Right lobe of liver (tissue), 6 donors: ENCODE measurements at regions not wholly inside any gene's neighbourhood (a gene's known extent, or its start where the extent isn't known, plus 50 kb on each side); places are given as distances from the start of the nearest gene placed in this dataset.

Experiments
- ATAC-seq, 4 donors: fragments of 200-7000 bp; cut with Tn5 transposase; one replicate each; pipeline ENCODE4 v1.9.1; 2020; ENCODE audit warnings: mild to moderate bottlenecking in 4 of 4, moderate library complexity in 4 of 4
- DNase-seq, 3 donors: peaks; one replicate each; pipeline ENCODE4 v3.0.0-alpha.2; 2020
- H3K27ac ChIP-seq, 3 donors: fragments of 200-600 bp; one replicate each; pipeline ENCODE4 v1.8.0; 2022
- H3K27me3 ChIP-seq, 2 donors: fragments of 200-600 bp; one replicate each; pipeline ENCODE4 v1.8.0; 2022
- H3K36me3 ChIP-seq, 4 donors: fragments of 200-600 bp; sonication (generic) in 1 of 4; one replicate each; pipeline versions ENCODE4 v1.5.1 to v1.8.0; 2017 to 2022; ENCODE audit warnings: control low read depth in 1 of 4
- H3K4me1 ChIP-seq, 4 donors: fragments of 200-600 bp; sonication (generic) in 1 of 4; one replicate each; pipeline versions ENCODE4 v1.5.1 to v1.8.0; 2017 to 2022; ENCODE audit warnings: control low read depth in 1 of 4
- H3K4me3 ChIP-seq, 3 donors: fragments of 200-600 bp; one replicate each; pipeline ENCODE4 v1.8.0; 2022
- H3K9me3 ChIP-seq, 4 donors: fragments of 200-600 bp; sonication (generic) in 1 of 4; one replicate each; pipeline versions ENCODE4 v1.5.1 to v1.8.0; 2017 to 2022; ENCODE audit warnings: control low read depth in 1 of 4
- CTCF ChIP-seq, 4 donors: fragments of 200-600 bp in 3 of 4; fragments of 450-650 bp in 1 of 4; IDR thresholded peaks; one replicate each; pipeline versions ENCODE4 v1.5.1 to v1.8.0; 2016 to 2022; ENCODE audit warnings: antibody characterized with exemption in 4 of 4, mild to moderate bottlenecking in 2 of 4
- POLR2A ChIP-seq: fragments of 450-650 bp; IDR thresholded peaks from one replicate; pipeline ENCODE4 v1.6.1; 2017; ENCODE audit warnings: antibody characterized with exemption, mild to moderate bottlenecking
- WGBS: methylation state at CpG from one replicate; pipeline ENCODE4 v1.1.6; 2018; ENCODE audit warnings: low coverage, low lambda C conversion rate; ENCODE audit not compliant: insufficient coverage; ENCODE audit errors: missing lambda C conversion rate; 5-methylcytosine and 5-hydroxymethylcytosine counted together
- intact Hi-C, 2 donors: fragments of 100-400 bp; cut with DNase I; formaldehyde crosslinking; loops; one replicate each; pipeline versions ENCODE4 v1.11.2 to v1.14.1; 2022
- donor health status: DM: no; HTN: yes; CAD: no.
- donor health status: DM: no; HTN: no; CAD: no.
- donor health status: DM: no; HTN: no; CAD: no.
- donor health status: DM: no; HTN: yes; CAD: no.
- donor health status: DM: no; HTN: yes; CAD: no.

GRCh38 chr9:88737876-88738275, 202.9 kb downstream of the NXNL2 start:
- Histone ChIP-seq H3K4me3 (no peak overlapping the region), H3K9me3 (peaks cover 0 to 3% (median 0%) of the 10 kb centered on the region in 4 donors), H3K36me3 (no peaks in the 10 kb centered on the region), H3K27ac (no peak overlapping the region), H3K4me1 (no peaks in the 10 kb centered on the region), H3K27me3 (no peaks in the 10 kb centered on the region)
- TF ChIP-seq CTCF (IDR thresholded peaks at IDR 0.05) = no peak
- TF ChIP-seq POLR2A = no peak
- intact Hi-C loops = no loop called here
- DNase-seq = no peak
- no peak for ATAC-seq
- 45% methylated on average over 7 of the region's 9 CpGs for WGBS

GRCh38 chr9:88738709-88739108, 203.7 kb downstream of the NXNL2 start:
- Histone ChIP-seq H3K9me3 (peaks cover 0 to 3% (median 0%) of the 10 kb centered on the region in 4 donors), H3K27me3 (no peaks in the 10 kb centered on the region), H3K27ac (no peak overlapping the region), H3K36me3 (no peaks in the 10 kb centered on the region), H3K4me3 (no peak overlapping the region), H3K4me1 (no peaks in the 10 kb centered on the region)
- WGBS = 47% methylated on average over 3 of the region's 3 CpGs
- intact Hi-C loops = no loop called here
- DNase-seq = no peak
- TF ChIP-seq POLR2A (no peak), CTCF (IDR thresholded peaks at IDR 0.05) (no peak)
- ATAC-seq = no peak

- no peak for TF ChIP-seq POLR2A
- TF ChIP-seq CTCF (IDR thresholded peaks at IDR 0.05) = no peak
- 23% methylated on average over 2 of the region's 2 CpGs for WGBS
- Histone ChIP-seq H3K27me3 (no peaks in the 10 kb centered on the region), H3K4me3 (no peak overlapping the region), H3K36me3 (no peaks in the 10 kb centered on the region), H3K27ac (no peak overlapping the region), H3K9me3 (peaks cover 0 to 3% (median 0%) of the 10 kb centered on the region in 4 donors), H3K4me1 (no peaks in the 10 kb centered on the region)
- ATAC-seq = no peak
- intact Hi-C loops = no loop called here
- DNase-seq = no peak
Observed at GRCh38 chr9:88739373-88739772, 204.4 kb downstream of the NXNL2 start.

GRCh38 chr9:88740844-88741243, 205.9 kb downstream of the NXNL2 start:
- Histone ChIP-seq H3K9me3 (peaks cover 0 to 3% (median 0%) of the 10 kb centered on the region in 4 donors), H3K36me3 (no peaks in the 10 kb centered on the region), H3K4me1 (no peaks in the 10 kb centered on the region), H3K4me3 (no peak overlapping the region), H3K27me3 (no peaks in the 10 kb centered on the region), H3K27ac (no peak overlapping the region)
- no peak for DNase-seq
- WGBS = 84% methylated on average over 7 of the region's 7 CpGs
- ATAC-seq = no peak
- TF ChIP-seq POLR2A = no peak
- no peak for TF ChIP-seq CTCF (IDR thresholded peaks at IDR 0.05)
- intact Hi-C loops = no loop called here

GRCh38 chr9:88741335-88741734, 206.4 kb downstream of the NXNL2 start:
- peaks cover 0 to 3% (median 0%) of the 10 kb centered on the region in 4 donors for H3K9me3 ChIP-seq
- intact Hi-C loops = no loop called here
- no peak for TF ChIP-seq POLR2A
- TF ChIP-seq CTCF (IDR thresholded peaks at IDR 0.05) = peak in 3 of 4 donors; percentile 5 to 43 (median 29)
- no peak overlapping the region for H3K27ac ChIP-seq
- no peaks in the 10 kb centered on the region for H3K27me3 ChIP-seq
- no peak overlapping the region for H3K4me3 ChIP-seq
- ATAC-seq (peak in 1 of 4 donors; percentile 28), DNase-seq (no peak)
- no peaks in the 10 kb centered on the region for H3K36me3 ChIP-seq
- no peaks in the 10 kb centered on the region for H3K4me1 ChIP-seq
- 69% methylated on average over 3 of the region's 3 CpGs for WGBS
